ENCODE measurements at regions not wholly inside any gene's neighbourhood (a gene's known extent, or its start where the extent isn't known, plus 50 kb on each side); places are given as distances from the start of the nearest gene placed in this dataset.

DNA sequence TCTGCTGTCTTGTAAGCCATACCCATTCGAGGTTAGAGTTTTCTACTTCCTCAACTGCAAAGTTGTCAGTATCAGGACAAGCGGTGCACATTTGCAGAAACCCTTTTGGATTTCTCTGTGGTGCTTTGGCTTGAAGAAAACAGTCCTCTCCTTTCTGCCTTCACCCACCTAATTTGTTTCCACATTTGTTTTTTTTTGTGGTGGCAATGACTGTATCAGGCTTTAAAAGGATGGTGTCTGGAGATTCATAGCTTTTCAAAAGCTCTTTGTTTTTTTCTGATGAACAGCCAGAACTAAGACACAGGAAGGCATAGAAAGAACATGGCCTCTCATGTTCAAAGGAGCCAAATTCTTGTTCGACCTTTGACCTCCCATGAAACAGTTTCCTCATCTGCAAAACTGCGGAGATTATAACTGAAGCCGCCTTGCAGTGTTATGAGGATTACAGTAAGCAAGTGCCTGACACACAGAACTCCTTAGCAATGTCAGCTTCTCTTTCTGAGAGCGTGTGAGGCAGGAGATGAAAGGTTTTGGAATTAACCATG lies 270.6 kb upstream of the TBX3 start:
- TF ChIP-seq CHD4 (IDR thresholded peaks at IDR 0.05; ENCODE audit: borderline replicate concordance) (no peak), RNF2 (IDR thresholded peaks at IDR 0.05; ENCODE audit: borderline replicate concordance, low read depth) (no peak), CEBPB (IDR thresholded peaks at IDR 0.05) (no peak), RFX5 (IDR thresholded peaks at IDR 0.05) (no peak), GATA3 (IDR thresholded peaks at IDR 0.05; ENCODE audit: borderline replicate concordance) (no peak), MYC (IDR thresholded peaks at IDR 0.05; ENCODE audit: borderline replicate concordance, low read length) (no peak), ESRRA (IDR thresholded peaks at IDR 0.05; ENCODE audit: borderline replicate concordance, low read length) (no peak), EP300 (IDR thresholded peaks at IDR 0.05) (no peak), ZSCAN20 (CRISPR knock-in tag; IDR thresholded peaks at IDR 0.05) (no peak), TP53 (CRISPR knock-in tag; IDR thresholded peaks at IDR 0.05) (no peak)
- TF ChIP-seq, protein P1, sequence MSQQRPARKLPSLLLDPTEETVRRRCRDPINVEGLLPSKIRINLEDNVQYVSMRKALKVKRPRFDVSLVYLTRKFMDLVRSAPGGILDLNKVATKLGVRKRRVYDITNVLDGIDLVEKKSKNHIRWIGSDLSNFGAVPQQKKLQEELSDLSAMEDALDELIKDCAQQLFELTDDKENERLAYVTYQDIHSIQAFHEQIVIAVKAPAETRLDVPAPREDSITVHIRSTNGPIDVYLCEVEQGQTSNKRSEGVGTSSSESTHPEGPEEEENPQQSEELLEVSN (IDR thresholded peaks at IDR 0.05; ENCODE audit: borderline replicate concordance, low read depth), result no peak
- TF ChIP-seq, protein P2, sequence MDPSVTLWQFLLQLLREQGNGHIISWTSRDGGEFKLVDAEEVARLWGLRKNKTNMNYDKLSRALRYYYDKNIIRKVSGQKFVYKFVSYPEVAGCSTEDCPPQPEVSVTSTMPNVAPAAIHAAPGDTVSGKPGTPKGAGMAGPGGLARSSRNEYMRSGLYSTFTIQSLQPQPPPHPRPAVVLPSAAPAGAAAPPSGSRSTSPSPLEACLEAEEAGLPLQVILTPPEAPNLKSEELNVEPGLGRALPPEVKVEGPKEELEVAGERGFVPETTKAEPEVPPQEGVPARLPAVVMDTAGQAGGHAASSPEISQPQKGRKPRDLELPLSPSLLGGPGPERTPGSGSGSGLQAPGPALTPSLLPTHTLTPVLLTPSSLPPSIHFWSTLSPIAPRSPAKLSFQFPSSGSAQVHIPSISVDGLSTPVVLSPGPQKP (IDR thresholded peaks at IDR 0.05; ENCODE audit: low read depth, low read length), result no peak
- TF ChIP-seq, protein P3, sequence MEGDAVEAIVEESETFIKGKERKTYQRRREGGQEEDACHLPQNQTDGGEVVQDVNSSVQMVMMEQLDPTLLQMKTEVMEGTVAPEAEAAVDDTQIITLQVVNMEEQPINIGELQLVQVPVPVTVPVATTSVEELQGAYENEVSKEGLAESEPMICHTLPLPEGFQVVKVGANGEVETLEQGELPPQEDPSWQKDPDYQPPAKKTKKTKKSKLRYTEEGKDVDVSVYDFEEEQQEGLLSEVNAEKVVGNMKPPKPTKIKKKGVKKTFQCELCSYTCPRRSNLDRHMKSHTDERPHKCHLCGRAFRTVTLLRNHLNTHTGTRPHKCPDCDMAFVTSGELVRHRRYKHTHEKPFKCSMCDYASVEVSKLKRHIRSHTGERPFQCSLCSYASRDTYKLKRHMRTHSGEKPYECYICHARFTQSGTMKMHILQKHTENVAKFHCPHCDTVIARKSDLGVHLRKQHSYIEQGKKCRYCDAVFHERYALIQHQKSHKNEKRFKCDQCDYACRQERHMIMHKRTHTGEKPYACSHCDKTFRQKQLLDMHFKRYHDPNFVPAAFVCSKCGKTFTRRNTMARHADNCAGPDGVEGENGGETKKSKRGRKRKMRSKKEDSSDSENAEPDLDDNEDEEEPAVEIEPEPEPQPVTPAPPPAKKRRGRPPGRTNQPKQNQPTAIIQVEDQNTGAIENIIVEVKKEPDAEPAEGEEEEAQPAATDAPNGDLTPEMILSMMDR (IDR thresholded peaks at IDR 0.05), result no peak
- TF ChIP-seq, protein P4, sequence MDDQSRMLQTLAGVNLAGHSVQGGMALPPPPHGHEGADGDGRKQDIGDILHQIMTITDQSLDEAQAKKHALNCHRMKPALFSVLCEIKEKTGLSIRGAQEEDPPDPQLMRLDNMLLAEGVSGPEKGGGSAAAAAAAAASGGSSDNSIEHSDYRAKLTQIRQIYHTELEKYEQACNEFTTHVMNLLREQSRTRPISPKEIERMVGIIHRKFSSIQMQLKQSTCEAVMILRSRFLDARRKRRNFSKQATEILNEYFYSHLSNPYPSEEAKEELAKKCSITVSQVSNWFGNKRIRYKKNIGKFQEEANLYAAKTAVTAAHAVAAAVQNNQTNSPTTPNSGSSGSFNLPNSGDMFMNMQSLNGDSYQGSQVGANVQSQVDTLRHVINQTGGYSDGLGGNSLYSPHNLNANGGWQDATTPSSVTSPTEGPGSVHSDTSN (IDR thresholded peaks at IDR 0.05), result no peak

All from A549 (cell line).